Upper lobe of right lung (tissue), 1 donor: ENCODE measurements at regions not wholly inside any gene's neighbourhood (a gene's known extent, or its start where the extent isn't known, plus 50 kb on each side); places are given as distances from the start of the nearest gene placed in this dataset.

Experiments
- ATAC-seq: fragments of 200-7000 bp; cut with Tn5 transposase; one replicate; pipeline ENCODE4 v1.9.1; 2020; ENCODE audit warnings: mild to moderate bottlenecking, moderate library complexity
- DNase-seq: peaks from one replicate; pipeline ENCODE4 v3.0.0-alpha.2; 2020
- H3K27ac ChIP-seq: fragments of 200-600 bp; one replicate; pipeline ENCODE4 v1.8.0; 2022
- H3K27me3 ChIP-seq: fragments of 200-600 bp; one replicate; pipeline ENCODE4 v1.8.0; 2022; ENCODE audit warnings: mild to moderate bottlenecking
- H3K36me3 ChIP-seq: fragments of 200-600 bp; one replicate; pipeline ENCODE4 v1.8.0; 2022
- H3K4me1 ChIP-seq: fragments of 200-600 bp; one replicate; pipeline ENCODE4 v1.8.0; 2022
- H3K4me3 ChIP-seq: fragments of 200-600 bp; one replicate; pipeline ENCODE4 v1.8.0; 2022; ENCODE audit warnings: mild to moderate bottlenecking
- H3K9me3 ChIP-seq: fragments of 200-600 bp; one replicate; pipeline ENCODE4 v1.8.0; 2022
- intact Hi-C: fragments of 100-400 bp; cut with DNase I; formaldehyde crosslinking; loops from one replicate; pipeline ENCODE4 v1.11.0; 2022
- TF ChIP-seq, protein P1 (sequence below): fragments of 200-600 bp; IDR thresholded peaks from one replicate; pipeline ENCODE4 v1.8.0; 2022; ENCODE audit warnings: antibody characterized with exemption
- donor health status: DM: no; HTN: yes; CAD: no; lungs with severe emphysema.

DNA sequence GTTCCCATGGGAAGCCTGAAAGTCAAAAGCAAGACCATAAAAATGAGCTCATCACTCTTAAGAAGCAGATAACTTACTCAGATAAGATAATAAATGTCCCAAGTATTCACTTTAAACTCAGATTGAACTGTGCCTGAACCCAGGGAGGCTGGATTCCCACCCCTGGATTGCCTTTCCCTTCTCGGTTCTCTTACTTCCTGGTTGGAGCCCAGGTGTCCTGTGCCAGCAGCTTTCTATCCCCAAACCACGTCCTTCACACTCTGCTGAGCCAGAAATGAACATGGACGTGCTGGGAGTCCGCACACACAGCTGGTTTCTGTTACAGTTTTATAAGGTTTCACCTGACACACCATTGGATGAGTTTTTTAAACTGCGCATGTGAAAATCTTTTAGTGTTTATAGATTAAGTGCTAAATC lies 636.2 kb upstream of the IGFBP3 start:
- no peak overlapping the region for H3K4me3 ChIP-seq
- ATAC-seq: peak; percentile 60
- no peak for DNase-seq
- H3K27me3 ChIP-seq: no peaks in the 10 kb centered on the region
- H3K27ac ChIP-seq: no peak overlapping the region
- TF ChIP-seq, protein P1, sequence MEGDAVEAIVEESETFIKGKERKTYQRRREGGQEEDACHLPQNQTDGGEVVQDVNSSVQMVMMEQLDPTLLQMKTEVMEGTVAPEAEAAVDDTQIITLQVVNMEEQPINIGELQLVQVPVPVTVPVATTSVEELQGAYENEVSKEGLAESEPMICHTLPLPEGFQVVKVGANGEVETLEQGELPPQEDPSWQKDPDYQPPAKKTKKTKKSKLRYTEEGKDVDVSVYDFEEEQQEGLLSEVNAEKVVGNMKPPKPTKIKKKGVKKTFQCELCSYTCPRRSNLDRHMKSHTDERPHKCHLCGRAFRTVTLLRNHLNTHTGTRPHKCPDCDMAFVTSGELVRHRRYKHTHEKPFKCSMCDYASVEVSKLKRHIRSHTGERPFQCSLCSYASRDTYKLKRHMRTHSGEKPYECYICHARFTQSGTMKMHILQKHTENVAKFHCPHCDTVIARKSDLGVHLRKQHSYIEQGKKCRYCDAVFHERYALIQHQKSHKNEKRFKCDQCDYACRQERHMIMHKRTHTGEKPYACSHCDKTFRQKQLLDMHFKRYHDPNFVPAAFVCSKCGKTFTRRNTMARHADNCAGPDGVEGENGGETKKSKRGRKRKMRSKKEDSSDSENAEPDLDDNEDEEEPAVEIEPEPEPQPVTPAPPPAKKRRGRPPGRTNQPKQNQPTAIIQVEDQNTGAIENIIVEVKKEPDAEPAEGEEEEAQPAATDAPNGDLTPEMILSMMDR: no peak
- H3K9me3 ChIP-seq: no peaks in the 10 kb centered on the region
- H3K4me1 ChIP-seq: peaks cover 7% of the 10 kb centered on the region
- H3K36me3 ChIP-seq: no peaks in the 10 kb centered on the region
- intact Hi-C loops: no loop called here

DNA sequence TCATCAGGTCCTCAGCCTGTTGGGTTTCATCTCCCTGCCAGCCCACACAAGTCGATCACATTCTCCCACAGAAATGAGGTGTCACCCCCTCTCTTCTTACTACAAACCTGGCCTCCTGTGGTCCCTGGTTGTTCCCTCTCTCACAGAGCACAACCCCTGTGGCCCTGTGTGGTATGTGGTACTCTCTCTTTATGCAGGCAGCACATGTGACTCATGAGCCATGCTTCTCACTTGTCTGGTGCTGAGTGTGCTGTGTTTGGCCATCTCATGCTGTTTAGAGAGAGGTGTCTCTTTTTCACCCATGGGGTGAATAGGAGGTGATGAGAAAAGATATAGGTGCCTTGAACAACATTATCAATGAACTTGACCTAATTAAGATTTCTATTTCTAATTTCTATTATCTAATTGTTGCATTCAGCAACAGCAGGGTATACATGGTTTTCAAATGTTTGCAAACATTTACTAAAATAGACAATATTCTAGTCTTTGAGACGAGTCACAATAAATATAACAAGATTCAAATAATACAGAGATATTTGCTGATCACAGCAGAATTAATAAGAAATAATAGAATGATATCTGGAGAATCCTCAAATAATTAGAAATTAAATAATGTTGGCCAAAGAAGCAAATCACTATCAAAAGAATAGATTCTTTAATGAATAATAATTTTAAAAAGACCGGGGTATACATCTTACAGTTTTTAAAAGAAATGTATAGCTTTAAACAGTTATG lies 633.8 kb upstream of the IGFBP3 start:
- intact Hi-C loops: no loop called here
- no peaks in the 10 kb centered on the region for H3K27me3 ChIP-seq
- H3K9me3 ChIP-seq: no peaks in the 10 kb centered on the region
- H3K27ac ChIP-seq: no peak overlapping the region
- TF ChIP-seq, protein P1: no peak
- peaks cover 7% of the 10 kb centered on the region for H3K4me1 ChIP-seq
- H3K36me3 ChIP-seq: no peaks in the 10 kb centered on the region
- ATAC-seq (no peak), DNase-seq (no peak)
- H3K4me3 ChIP-seq: no peak overlapping the region

DNA sequence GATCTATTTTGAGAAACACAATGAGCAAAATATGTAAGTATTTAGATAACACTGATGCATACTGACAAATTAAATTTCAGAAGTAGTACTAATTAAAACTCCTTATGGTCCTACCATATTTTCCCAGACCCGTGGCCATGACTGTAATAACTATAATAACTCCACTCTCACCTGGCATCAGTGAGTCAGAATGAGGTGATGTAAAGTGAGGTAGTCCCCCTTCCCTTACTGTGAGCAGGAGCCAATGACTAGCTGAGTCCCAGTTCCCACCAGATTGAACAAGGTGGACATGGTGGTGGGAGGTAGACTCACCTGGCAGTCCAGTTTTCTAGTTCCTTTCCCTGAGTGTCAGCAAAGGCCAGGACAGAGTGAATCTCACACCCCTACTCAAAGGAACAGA lies 630.5 kb upstream of the IGFBP3 start:
- Histone ChIP-seq H3K27me3 (no peaks in the 10 kb centered on the region), H3K4me3 (no peak overlapping the region), H3K27ac (no peak overlapping the region), H3K36me3 (no peaks in the 10 kb centered on the region), H3K4me1 (no peaks in the 10 kb centered on the region), H3K9me3 (no peaks in the 10 kb centered on the region)
- DNase-seq (no peak), ATAC-seq (no peak)
- TF ChIP-seq, protein P1: no peak
- intact Hi-C loops: no loop called here

DNA sequence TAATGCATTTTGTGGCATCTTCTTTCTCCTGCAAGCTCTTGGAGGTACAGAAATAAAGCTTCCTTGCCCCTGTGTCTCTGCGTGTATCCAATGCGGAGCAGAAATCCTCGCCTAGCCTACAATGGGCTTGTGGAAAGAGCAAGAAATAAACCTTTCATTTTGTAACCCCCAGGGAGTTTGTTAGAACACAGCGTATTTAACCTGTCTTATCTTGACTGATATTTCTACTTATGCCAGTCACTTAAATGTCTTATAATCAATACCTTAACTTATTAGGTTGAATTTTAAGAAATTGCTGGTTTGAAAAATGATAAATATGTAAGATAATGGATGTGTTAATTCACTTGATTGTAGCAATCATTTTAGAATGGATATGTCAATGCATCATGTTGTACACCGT lies 629.8 kb upstream of the IGFBP3 start:
- ATAC-seq (no peak), DNase-seq (no peak)
- Histone ChIP-seq H3K9me3 (no peaks in the 10 kb centered on the region), H3K4me3 (no peak overlapping the region), H3K27me3 (no peaks in the 10 kb centered on the region), H3K4me1 (no peaks in the 10 kb centered on the region), H3K36me3 (no peaks in the 10 kb centered on the region), H3K27ac (no peak overlapping the region)
- intact Hi-C loops: no loop called here
- TF ChIP-seq, protein P1: no peak

DNA sequence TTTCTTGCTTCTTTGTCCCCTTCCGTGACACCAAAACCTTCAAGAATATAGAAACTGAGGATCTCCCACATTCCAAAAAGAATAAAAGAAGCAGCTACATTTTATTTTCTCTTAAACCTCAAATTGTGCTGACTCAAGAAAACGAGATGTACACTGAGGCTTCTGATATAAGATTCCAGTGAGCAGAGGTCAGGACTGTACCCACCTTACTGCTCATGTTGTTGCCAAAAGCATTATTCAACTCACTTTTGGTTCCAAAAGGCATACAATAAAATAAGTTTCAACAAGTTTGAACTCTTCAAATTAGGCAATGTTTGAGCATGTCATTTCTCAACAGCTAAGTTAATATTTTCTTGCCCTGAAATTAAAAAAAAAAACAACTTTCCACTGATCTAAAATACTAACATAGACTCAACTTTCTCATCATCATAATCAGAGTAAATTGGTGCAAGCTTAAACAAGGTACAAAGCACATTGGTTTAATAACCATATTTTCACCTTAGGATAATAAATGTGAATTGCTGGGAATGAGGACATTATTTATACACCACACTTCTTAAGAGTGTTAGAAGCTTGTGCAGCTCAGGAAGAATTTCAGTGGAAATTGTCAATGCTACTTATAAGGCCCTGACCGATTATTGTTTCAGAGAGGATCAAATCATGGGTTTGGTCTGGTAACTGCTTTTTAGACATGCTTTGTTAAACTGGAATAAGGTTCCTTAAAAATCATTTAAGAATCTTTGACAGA lies 629.0 kb upstream of the IGFBP3 start:
- Histone ChIP-seq H3K36me3 (no peaks in the 10 kb centered on the region), H3K4me1 (no peaks in the 10 kb centered on the region), H3K4me3 (no peak overlapping the region), H3K27ac (no peak overlapping the region), H3K27me3 (no peaks in the 10 kb centered on the region), H3K9me3 (no peaks in the 10 kb centered on the region)
- intact Hi-C loops: no loop called here
- TF ChIP-seq, protein P1: no peak
- no peak for DNase-seq
- ATAC-seq: no peak
